ENCODE measurements at regions not wholly inside any gene's neighbourhood (a gene's known extent, or its start where the extent isn't known, plus 50 kb on each side); places are given as distances from the start of the nearest gene placed in this dataset.

- TF ChIP-seq TAF1 (IDR thresholded peaks at IDR 0.05; ENCODE audit: borderline replicate concordance, insufficient read depth, low read length) (no peak), FOXP2 (optimal IDR thresholded peaks at IDR 0.05; ENCODE audit: borderline replicate concordance, extremely low read depth, extremely low read length, insufficient read depth) (no peak), POLR2AphosphoS5 (IDR thresholded peaks at IDR 0.05; ENCODE audit: low read depth, low read length) (no peak), SIN3A (IDR thresholded peaks at IDR 0.05; ENCODE audit: borderline replicate concordance, insufficient read depth, low read length) (no peak)
- TF ChIP-seq, protein P1, sequence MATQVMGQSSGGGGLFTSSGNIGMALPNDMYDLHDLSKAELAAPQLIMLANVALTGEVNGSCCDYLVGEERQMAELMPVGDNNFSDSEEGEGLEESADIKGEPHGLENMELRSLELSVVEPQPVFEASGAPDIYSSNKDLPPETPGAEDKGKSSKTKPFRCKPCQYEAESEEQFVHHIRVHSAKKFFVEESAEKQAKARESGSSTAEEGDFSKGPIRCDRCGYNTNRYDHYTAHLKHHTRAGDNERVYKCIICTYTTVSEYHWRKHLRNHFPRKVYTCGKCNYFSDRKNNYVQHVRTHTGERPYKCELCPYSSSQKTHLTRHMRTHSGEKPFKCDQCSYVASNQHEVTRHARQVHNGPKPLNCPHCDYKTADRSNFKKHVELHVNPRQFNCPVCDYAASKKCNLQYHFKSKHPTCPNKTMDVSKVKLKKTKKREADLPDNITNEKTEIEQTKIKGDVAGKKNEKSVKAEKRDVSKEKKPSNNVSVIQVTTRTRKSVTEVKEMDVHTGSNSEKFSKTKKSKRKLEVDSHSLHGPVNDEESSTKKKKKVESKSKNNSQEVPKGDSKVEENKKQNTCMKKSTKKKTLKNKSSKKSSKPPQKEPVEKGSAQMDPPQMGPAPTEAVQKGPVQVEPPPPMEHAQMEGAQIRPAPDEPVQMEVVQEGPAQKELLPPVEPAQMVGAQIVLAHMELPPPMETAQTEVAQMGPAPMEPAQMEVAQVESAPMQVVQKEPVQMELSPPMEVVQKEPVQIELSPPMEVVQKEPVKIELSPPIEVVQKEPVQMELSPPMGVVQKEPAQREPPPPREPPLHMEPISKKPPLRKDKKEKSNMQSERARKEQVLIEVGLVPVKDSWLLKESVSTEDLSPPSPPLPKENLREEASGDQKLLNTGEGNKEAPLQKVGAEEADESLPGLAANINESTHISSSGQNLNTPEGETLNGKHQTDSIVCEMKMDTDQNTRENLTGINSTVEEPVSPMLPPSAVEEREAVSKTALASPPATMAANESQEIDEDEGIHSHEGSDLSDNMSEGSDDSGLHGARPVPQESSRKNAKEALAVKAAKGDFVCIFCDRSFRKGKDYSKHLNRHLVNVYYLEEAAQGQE (IDR thresholded peaks at IDR 0.05; ENCODE audit: insufficient read depth in 1 of 2, low read depth in 2 of 2, low read length in 2 of 2) = no peak
Observed at GRCh38 chr7:13489386-13489785, 500.1 kb downstream of the ETV1 start.

- TF ChIP-seq POLR2AphosphoS5 (IDR thresholded peaks at IDR 0.05; ENCODE audit: low read depth, low read length) = no peak
- TF ChIP-seq SIN3A (IDR thresholded peaks at IDR 0.05; ENCODE audit: borderline replicate concordance, insufficient read depth, low read length) = no peak
- TF ChIP-seq, protein P1 (IDR thresholded peaks at IDR 0.05; ENCODE audit: insufficient read depth in 1 of 2, low read depth in 2 of 2, low read length in 2 of 2) = no peak
- TF ChIP-seq TAF1 (IDR thresholded peaks at IDR 0.05; ENCODE audit: borderline replicate concordance, insufficient read depth, low read length) = no peak
- TF ChIP-seq FOXP2 (optimal IDR thresholded peaks at IDR 0.05; ENCODE audit: borderline replicate concordance, extremely low read depth, extremely low read length, insufficient read depth) = no peak
Observed at GRCh38 chr7:13496976-13497375, 492.5 kb downstream of the ETV1 start.

DNA sequence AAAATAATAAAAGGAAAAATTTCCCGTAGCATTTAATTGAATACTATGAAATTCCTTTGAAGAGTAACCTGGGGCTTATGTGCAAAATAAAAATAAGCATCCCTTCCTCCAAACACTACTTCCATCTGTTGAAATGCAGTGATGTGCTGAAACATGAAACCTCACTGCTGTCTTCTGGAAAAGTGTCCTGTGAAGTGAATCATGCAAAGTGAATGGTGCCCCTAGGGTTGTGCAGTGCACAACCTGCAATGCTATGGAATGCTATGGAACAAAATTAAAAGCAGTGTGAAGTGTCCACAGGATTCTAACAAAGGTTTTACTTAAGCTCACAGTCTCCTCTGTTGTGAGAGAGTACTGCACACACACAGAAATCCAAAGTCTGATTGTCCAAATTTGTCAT lies 480.9 kb downstream of the ETV1 start:
- TF ChIP-seq TAF1 (IDR thresholded peaks at IDR 0.05; ENCODE audit: borderline replicate concordance, insufficient read depth, low read length) = no peak
- no peak for TF ChIP-seq FOXP2 (optimal IDR thresholded peaks at IDR 0.05; ENCODE audit: borderline replicate concordance, extremely low read depth, extremely low read length, insufficient read depth)
- TF ChIP-seq, protein P1 (IDR thresholded peaks at IDR 0.05; ENCODE audit: insufficient read depth in 1 of 2, low read depth in 2 of 2, low read length in 2 of 2) = no peak
- TF ChIP-seq POLR2AphosphoS5 (IDR thresholded peaks at IDR 0.05; ENCODE audit: low read depth, low read length) = no peak

- no peak for TF ChIP-seq TAF1 (IDR thresholded peaks at IDR 0.05; ENCODE audit: borderline replicate concordance, insufficient read depth, low read length)
- TF ChIP-seq, protein P1 (IDR thresholded peaks at IDR 0.05; ENCODE audit: insufficient read depth in 1 of 2, low read depth in 2 of 2, low read length in 2 of 2) = no peak
- TF ChIP-seq POLR2AphosphoS5 (IDR thresholded peaks at IDR 0.05; ENCODE audit: low read depth, low read length) = no peak
- no peak for TF ChIP-seq FOXP2 (optimal IDR thresholded peaks at IDR 0.05; ENCODE audit: borderline replicate concordance, extremely low read depth, extremely low read length, insufficient read depth)
- TF ChIP-seq SIN3A (IDR thresholded peaks at IDR 0.05; ENCODE audit: borderline replicate concordance, insufficient read depth, low read length) = no peak
Observed at GRCh38 chr7:13518738-13519137, 470.7 kb downstream of the ETV1 start.

GRCh38 chr7:13524076-13524475 lies 465.4 kb downstream of the ETV1 start:
- TF ChIP-seq FOXP2 (optimal IDR thresholded peaks at IDR 0.05; ENCODE audit: borderline replicate concordance, extremely low read depth, extremely low read length, insufficient read depth) = no peak
- TF ChIP-seq SIN3A (IDR thresholded peaks at IDR 0.05; ENCODE audit: borderline replicate concordance, insufficient read depth, low read length) = no peak
- no peak; the same call in 1 of the 2 replicates for TF ChIP-seq POLR2AphosphoS5 (IDR thresholded peaks at IDR 0.05; ENCODE audit: low read depth, low read length)
- TF ChIP-seq, protein P1 (IDR thresholded peaks at IDR 0.05; ENCODE audit: insufficient read depth in 1 of 2, low read depth in 2 of 2, low read length in 2 of 2) = no peak
- TF ChIP-seq TAF1 (IDR thresholded peaks at IDR 0.05; ENCODE audit: borderline replicate concordance, insufficient read depth, low read length) = no peak
